ENCODE measurements at regions not wholly inside any gene's neighbourhood (a gene's known extent, or its start where the extent isn't known, plus 50 kb on each side); places are given as distances from the start of the nearest gene placed in this dataset.

GRCh38 chr2:16018277-16019059 lies 78.1 kb downstream of the MYCN start:
- TF ChIP-seq CTCF (conservative IDR thresholded peaks at IDR 0.05; ENCODE audit: low read depth, low read length), result no peak
- no peak overlapping the region for H3K4me3 ChIP-seq (ENCODE audit: low read depth, low read length)
- no peak for DNase-seq (ENCODE audit: low read depth)

- DNase-seq (ENCODE audit: low read depth), result no peak
- H3K4me3 ChIP-seq (ENCODE audit: low read depth, low read length), result no peak overlapping the region
- TF ChIP-seq CTCF (conservative IDR thresholded peaks at IDR 0.05; ENCODE audit: low read depth, low read length), result no peak
These were observed 75.9 kb downstream of the MYCN start for GRCh38 chr2:16016282-16016681.

- DNase-seq (ENCODE audit: low read depth), result no peak
- TF ChIP-seq CTCF (conservative IDR thresholded peaks at IDR 0.05; ENCODE audit: low read depth, low read length), result no peak
- no peak overlapping the region for H3K4me3 ChIP-seq (ENCODE audit: low read depth, low read length)
These were observed 75.5 kb downstream of the MYCN start for GRCh38 chr2:16015903-16016265.

GRCh38 chr2:16015210-16015902 lies 75.0 kb downstream of the MYCN start:
- DNase-seq (ENCODE audit: low read depth), result no peak
- H3K4me3 ChIP-seq (ENCODE audit: low read depth, low read length), result no peak overlapping the region
- TF ChIP-seq CTCF (conservative IDR thresholded peaks at IDR 0.05; ENCODE audit: low read depth, low read length), result no peak

- H3K4me3 ChIP-seq (ENCODE audit: low read depth, low read length), result no peak overlapping the region
- TF ChIP-seq CTCF (conservative IDR thresholded peaks at IDR 0.05; ENCODE audit: low read depth, low read length), result no peak
- no peak for DNase-seq (ENCODE audit: low read depth)
These were observed 74.5 kb downstream of the MYCN start for GRCh38 chr2:16014802-16015201.

GRCh38 chr2:16014041-16014787 lies 73.9 kb downstream of the MYCN start:
- H3K4me3 ChIP-seq (ENCODE audit: low read depth, low read length), result no peak overlapping the region

More at GRCh38 chr2:16014041-16014787, 73.9 kb downstream of the MYCN start:
- TF ChIP-seq CTCF (conservative IDR thresholded peaks at IDR 0.05; ENCODE audit: low read depth, low read length), result no peak
- DNase-seq (ENCODE audit: low read depth), result no peak

All from choroid plexus epithelial cell (primary cell).